Embryonic facial prominence (tissue), 1 donor: ENCODE measurements at regions not wholly inside any gene's neighbourhood (a gene's known extent, or its start where the extent isn't known, plus 50 kb on each side); places are given as distances from the start of the nearest gene placed in this dataset.

Experiments used
- DNase-seq: peaks from one replicate; pipeline ENCODE4 v3.0.0-alpha.2; 2016; ENCODE audit errors: extremely low spot score

GRCh38 chr16:18059089-18059488 lies 277.4 kb downstream of the NPIPA8 start:
- DNase-seq = no peak

GRCh38 chr16:18055411-18055916 lies 281.1 kb downstream of the NPIPA8 start:
- DNase-seq = no peak

- DNase-seq = no peak
Measured at GRCh38 chr16:18050777-18051176, 285.8 kb downstream of the NPIPA8 start.

GRCh38 chr16:18050234-18050633 lies 286.3 kb downstream of the NPIPA8 start:
- DNase-seq = no peak

- DNase-seq = no peak
Measured at GRCh38 chr16:18049547-18050133, 286.9 kb downstream of the NPIPA8 start.

GRCh38 chr16:18048853-18049546 lies 287.5 kb downstream of the NPIPA8 start:
- DNase-seq = no peak

GRCh38 chr16:18047761-18048160 lies 288.8 kb downstream of the NPIPA8 start:
- DNase-seq = no peak

GRCh38 chr16:18045356-18045755 lies 291.2 kb downstream of the NPIPA8 start:
- DNase-seq = no peak

GRCh38 chr16:18041864-18042834 lies 294.4 kb downstream of the NPIPA8 start:
- DNase-seq = no peak

- no peak for DNase-seq
Measured at GRCh38 chr16:18039931-18040330, 296.6 kb downstream of the NPIPA8 start.

GRCh38 chr16:18037051-18037450 lies 299.5 kb downstream of the NPIPA8 start:
- DNase-seq = no peak

- DNase-seq = no peak
Measured at GRCh38 chr16:18024611-18025010, 311.9 kb downstream of the NPIPA8 start.

- no peak for DNase-seq
Measured at GRCh38 chr16:18018376-18018775, 318.2 kb downstream of the NPIPA8 start.

GRCh38 chr16:18013863-18014262 lies 322.7 kb downstream of the NPIPA8 start:
- no peak for DNase-seq

GRCh38 chr16:18008356-18008755 lies 328.2 kb downstream of the NPIPA8 start:
- no peak for DNase-seq

GRCh38 chr16:18003033-18003432 lies 333.5 kb downstream of the NPIPA8 start:
- DNase-seq = no peak

- no peak for DNase-seq
Measured at GRCh38 chr16:17998996-17999395, 337.5 kb downstream of the NPIPA8 start.

GRCh38 chr16:17998550-17998949 lies 338.0 kb downstream of the NPIPA8 start:
- no peak for DNase-seq

- DNase-seq = no peak
Measured at GRCh38 chr16:17994027-17994426, 342.5 kb downstream of the NPIPA8 start.

GRCh38 chr16:17992416-17992815 lies 344.1 kb downstream of the NPIPA8 start:
- DNase-seq = no peak

- DNase-seq = no peak
Measured at GRCh38 chr16:17989255-17989654, 347.3 kb downstream of the NPIPA8 start.

GRCh38 chr16:17988839-17989238 lies 347.7 kb downstream of the NPIPA8 start:
- DNase-seq = no peak
